A673 (cell line): ENCODE measurements at regions not wholly inside any gene's neighbourhood (a gene's known extent, or its start where the extent isn't known, plus 50 kb on each side); places are given as distances from the start of the nearest gene placed in this dataset.

Experiments
- CTCF ChIP-seq: fragments of 300-800, 200-600 bp; sonication (generic); conservative IDR thresholded peaks from 2 replicates; pipeline ENCODE4 v1.5.1; 2017; ENCODE audit warnings: low read depth, mild to moderate bottlenecking, antibody characterized with exemption, low read length, moderate library complexity, mixed read lengths
- EZH2 ChIP-seq: fragments of 200-600 bp; sonication (generic); IDR thresholded peaks from 2 replicates; pipeline ENCODE4 v1.6.1; 2017; ENCODE audit warnings: borderline replicate concordance, low read depth, mild to moderate bottlenecking, mixed read lengths, antibody characterized with exemption, low read length; ENCODE audit not compliant: poor library complexity, severe bottlenecking

GRCh38 chr14:71588028-71588427 lies 344.2 kb upstream of the RGS6 start:
- TF ChIP-seq CTCF (no peak), EZH2 (no peak)
